Occipital lobe (tissue), 1 donor: ENCODE measurements at regions not wholly inside any gene's neighbourhood (a gene's known extent, or its start where the extent isn't known, plus 50 kb on each side); places are given as distances from the start of the nearest gene placed in this dataset.
"Not testable (repeated sequence)": the region's sequence is repeated elsewhere in the genome, so short reads cannot be mapped to it uniquely, and the experiment has no call there.

ENCODE experiments used
- DNase-seq: peaks from one replicate; lab custom pipeline; 2025; lab: John Stamatoyannopoulos, UW

DNA sequence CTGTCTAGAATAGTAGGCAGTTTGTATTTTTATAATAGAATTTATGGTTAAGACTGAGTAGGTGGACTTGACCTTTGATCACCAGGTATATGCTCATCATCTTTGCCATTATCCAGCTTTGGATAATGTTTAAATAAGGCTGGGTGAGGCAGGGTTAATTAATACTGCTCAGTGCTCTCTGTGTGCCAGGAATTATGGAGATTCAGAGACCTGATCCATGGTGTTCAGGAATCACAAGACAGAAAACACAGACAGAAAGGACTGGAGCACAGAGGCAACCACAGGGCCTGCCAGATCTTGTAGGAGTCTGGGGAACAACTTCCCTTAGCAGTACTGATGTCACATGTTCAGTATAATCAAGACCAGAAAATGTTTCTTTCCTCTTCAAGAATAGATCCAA, 186.3 kb upstream of the ADCY2 start:
- DNase-seq: no peak

- DNase-seq: no peak
Observed at GRCh38 chr5:7210549-7210948, 185.4 kb upstream of the ADCY2 start.

DNA sequence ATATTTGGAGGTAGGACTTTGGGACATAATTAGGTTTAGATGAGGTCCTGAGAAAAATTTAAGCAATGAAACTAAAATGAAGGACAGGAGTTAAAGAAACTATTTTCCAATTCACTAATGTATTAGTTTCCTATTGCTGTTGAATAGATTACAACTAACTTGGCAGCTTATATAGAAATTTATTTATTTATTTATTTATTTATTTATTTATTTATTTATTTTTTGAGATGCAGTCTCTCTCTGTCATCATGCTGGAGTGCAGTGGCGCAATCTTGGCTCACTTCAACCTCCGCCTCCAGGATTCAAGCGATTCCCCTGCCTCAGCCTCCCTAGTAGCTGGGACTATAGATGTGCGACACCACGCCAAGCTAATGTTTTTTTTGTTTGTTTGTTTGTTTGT, 182.4 kb upstream of the ADCY2 start:
- no peak for DNase-seq

GRCh38 chr5:7214906-7215416, 181.0 kb upstream of the ADCY2 start:
- no peak for DNase-seq

- no peak for DNase-seq
Observed at GRCh38 chr5:7218141-7218540, 177.8 kb upstream of the ADCY2 start.

- no peak for DNase-seq
Observed at GRCh38 chr5:7220156-7220555, 175.8 kb upstream of the ADCY2 start.

DNA sequence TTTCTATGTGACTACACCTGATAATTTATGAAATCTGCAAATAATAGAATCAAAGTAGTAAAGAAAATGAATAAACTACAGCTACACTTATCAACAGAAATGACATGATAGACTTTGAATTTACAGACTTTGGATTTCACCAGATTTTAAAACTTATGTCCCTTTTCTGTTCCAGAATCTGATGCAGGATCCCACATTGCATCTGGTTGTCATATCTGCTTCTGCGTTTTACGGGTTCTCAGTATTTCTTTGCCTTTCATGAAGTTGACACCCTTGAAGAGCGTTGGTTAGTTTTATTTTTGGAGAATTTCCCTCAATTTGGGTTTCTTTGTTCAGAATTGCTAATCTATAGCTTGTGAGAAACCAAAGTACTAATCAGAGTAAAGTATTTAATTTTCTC, 174.9 kb upstream of the ADCY2 start:
- DNase-seq: no peak

DNA sequence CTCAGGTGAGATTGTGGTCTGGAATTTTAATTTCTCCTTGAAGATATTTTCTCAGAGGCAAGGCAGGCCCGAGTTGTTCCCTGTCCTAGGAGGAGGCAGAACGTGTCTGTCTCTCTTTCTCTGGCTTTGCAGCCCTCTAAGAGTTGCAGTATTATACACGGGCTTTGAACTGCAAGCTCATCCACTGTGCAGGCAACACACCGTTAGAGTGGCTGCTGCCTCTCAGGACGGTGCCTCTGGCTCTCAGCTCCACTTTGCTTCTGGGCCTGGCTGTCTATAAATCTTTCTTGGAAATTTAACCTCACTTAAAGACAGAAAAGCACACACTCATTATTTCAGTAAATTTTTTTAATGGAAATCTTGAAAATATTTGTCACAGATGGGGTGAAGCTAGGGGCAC, 170.1 kb upstream of the ADCY2 start:
- no peak for DNase-seq

DNA sequence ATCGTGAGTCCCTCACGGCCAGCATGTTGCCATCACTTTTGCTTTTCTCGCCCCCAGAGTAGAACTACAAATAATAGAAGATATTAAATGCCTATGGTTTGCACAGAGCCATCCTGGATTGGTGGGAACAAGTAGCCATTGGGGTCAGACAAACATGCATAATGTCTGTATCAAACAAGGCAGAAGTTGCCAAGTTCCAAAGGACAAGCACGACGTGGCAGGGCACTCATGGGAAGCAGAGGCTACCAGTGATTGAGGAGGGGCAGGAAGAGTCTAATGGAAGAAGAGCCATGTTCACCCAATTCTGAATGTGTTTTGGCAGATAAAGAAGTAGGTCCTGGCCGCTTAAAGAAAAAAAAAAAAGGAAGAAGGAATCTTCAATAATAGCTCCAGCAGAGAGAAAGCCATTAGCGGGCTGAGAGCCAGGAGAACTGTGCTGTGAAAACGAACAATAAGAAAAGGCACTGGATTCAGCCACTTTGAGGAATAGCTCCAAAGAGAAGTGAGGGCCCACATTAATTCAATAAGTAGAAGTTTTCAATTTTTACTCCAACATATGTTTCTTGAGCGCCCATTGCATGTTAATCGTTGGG, 153.7 kb upstream of the ADCY2 start:
- DNase-seq: no peak

DNA sequence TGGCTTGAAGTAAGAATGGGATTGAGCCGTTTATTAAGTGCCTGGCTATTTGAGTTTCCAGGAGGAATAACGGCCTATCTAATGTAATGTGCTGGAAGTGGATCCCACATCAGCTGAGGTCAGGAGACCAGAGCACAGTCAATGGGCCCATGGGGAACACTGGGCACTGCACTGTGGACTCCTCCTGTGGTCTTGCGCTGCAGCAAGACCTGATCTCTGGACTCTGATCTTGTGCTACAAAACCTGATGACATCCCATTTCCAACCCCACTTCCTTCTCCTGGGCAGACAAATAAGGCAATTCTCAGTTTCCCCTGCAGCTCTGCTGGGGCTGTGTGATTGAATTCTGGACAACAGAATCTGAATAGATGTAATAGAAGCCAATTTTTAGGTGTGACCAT, 151.7 kb upstream of the ADCY2 start:
- DNase-seq: no peak

DNA sequence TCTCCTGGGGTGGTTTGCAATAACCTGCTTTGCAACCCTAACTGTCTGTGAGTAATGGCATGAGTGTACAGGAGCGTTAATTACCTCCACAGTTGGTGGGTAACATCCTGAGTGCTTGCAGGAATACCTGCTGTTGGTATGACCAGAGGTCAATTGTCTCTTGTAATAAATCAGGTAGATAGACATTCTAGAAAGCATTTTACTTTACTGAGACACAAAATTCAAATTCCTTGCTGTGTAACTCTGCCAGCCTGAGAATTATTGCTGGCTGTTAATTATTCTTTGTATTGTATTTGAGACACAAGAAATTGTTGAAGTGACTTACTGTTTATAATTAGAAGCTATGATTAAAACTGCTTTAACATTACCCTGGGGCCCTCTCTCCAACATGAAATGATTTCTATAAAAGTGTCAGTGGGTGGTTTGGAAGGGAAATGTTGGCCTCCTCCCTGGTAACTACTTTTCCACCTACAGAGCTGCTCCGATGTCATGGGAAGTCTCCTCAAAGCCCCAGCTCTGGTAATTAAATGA, 150.8 kb upstream of the ADCY2 start:
- DNase-seq: no peak

DNA sequence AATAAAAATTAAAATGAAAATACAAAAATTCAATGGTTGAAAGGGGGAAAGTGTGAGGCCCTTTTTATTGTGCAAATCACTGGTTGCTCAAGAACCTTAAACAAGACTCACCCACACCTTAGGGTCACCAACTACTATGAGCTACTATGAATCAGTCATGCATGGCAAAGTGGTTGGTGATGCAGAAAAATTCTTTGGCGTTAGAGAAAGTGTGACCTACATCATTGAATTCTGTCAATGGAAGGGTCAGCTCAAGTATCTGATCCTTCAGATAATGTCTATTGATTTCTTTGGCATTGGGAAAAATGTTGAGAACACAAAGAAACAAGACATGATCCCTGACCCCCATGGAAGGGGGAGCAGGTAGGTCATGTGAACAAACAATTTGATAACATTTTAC, 149.7 kb upstream of the ADCY2 start:
- no peak for DNase-seq

DNA sequence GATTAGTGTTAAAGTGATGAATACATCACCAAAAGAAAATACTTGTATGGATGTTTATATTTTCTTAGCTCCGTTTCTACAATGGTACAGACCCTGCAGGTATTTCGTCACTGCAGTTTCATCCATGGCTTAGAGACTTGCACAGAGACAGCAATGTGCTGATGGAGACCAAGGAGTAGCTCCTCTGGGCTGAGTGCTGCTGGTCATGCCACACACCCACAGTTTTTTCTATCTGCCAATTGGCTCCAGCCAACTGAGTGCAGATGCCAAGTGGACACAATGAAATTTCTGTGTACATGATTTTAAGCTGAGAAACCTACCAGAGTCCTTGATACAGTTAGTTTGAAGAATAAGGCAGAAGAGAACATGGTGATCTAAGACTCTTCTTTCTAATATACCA, 145.9 kb upstream of the ADCY2 start:
- DNase-seq: no peak

DNA sequence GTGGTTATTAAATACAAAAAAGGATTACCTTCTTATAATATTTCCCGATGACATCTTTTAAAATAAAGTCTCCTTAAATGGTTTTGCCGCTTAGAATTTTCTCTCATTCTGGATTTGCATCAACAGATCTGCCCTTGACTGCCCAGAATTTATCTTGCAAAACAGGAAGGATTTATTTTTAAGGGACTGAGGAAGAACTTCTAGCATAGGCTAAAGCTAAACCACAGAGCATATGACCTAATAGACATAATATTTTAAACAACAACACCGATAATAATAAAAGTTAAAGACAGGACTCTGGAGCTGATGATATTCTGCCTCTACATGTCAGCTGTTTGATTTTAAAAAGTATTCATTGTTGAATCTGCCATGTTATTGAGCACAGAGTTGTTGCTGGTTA, 145.3 kb upstream of the ADCY2 start:
- DNase-seq: no peak

- no peak for DNase-seq
Observed at GRCh38 chr5:7251132-7251531, 144.8 kb upstream of the ADCY2 start.

GRCh38 chr5:7261049-7261448, 134.9 kb upstream of the ADCY2 start:
- DNase-seq: no peak

- no peak for DNase-seq
Observed at GRCh38 chr5:7261900-7262299, 134.0 kb upstream of the ADCY2 start.

GRCh38 chr5:7263398-7264015, 132.4 kb upstream of the ADCY2 start:
- DNase-seq: not testable (repeated sequence)

GRCh38 chr5:7265776-7266175, 130.2 kb upstream of the ADCY2 start:
- not testable (repeated sequence) for DNase-seq

- not testable (repeated sequence) for DNase-seq
Observed at GRCh38 chr5:7268722-7269121, 127.2 kb upstream of the ADCY2 start.

- DNase-seq: no peak
Observed at GRCh38 chr5:7269591-7270274, 126.2 kb upstream of the ADCY2 start.

DNA sequence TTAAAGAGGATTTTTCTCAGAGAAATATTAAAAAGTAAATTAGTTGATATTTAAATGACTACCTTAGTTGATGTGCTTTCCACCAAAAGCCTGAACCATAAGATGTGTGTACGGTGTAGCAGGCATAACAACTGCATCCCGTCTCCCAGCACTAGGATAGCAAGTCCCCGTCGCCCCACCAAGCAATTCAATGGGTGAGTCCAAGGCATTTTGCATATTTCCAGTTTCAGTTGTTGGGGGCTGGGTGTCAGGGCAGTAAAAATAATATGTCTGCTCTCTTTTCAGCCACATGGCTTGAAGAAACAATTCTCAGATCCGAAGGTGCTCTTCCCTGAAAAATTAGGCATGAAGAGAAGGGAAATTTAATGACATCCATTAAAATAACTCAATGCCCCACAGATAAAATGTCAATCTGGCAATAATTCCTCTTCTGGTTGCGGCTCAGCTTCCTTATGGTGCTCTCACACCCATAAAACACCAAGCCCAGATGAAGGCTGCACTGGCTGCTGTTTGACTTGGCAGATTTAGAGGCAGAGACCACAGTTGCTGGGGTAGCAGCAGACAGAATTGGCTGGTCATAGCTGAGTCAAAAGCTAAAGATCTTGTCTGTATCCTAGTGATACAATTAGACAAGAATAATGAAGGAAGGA, 124.4 kb upstream of the ADCY2 start:
- DNase-seq: no peak
